ENCODE measurements at regions not wholly inside any gene's neighbourhood (a gene's known extent, or its start where the extent isn't known, plus 50 kb on each side); places are given as distances from the start of the nearest gene placed in this dataset.

GRCh38 chr5:2658447-2658846 is 93.0 kb downstream of the IRX2 start:
- DNase-seq (ENCODE audit: low read depth, low spot score), result no peak

GRCh38 chr5:2657151-2657550 is 94.3 kb downstream of the IRX2 start:
- DNase-seq (ENCODE audit: low read depth, low spot score), result no peak

GRCh38 chr5:2656206-2656605 is 95.3 kb downstream of the IRX2 start:
- no peak for DNase-seq (ENCODE audit: low read depth, low spot score)

GRCh38 chr5:2653991-2654390 is 97.5 kb downstream of the IRX2 start:
- DNase-seq (ENCODE audit: low read depth, low spot score), result no peak

GRCh38 chr5:2651116-2651515 is 100.4 kb downstream of the IRX2 start:
- no peak for DNase-seq (ENCODE audit: low read depth, low spot score)

GRCh38 chr5:2642684-2643345 is 108.7 kb downstream of the IRX2 start:
- DNase-seq (ENCODE audit: low read depth, low spot score), result no peak

- DNase-seq (ENCODE audit: low read depth, low spot score), result no peak
Measured at GRCh38 chr5:2640717-2641116, 110.8 kb downstream of the IRX2 start.

GRCh38 chr5:2639425-2639824 is 112.1 kb downstream of the IRX2 start:
- DNase-seq (ENCODE audit: low read depth, low spot score), result no peak

- no peak for DNase-seq (ENCODE audit: low read depth, low spot score)
Measured at GRCh38 chr5:2634399-2635176, 116.9 kb downstream of the IRX2 start.

- DNase-seq (ENCODE audit: low read depth, low spot score), result no peak
Measured at GRCh38 chr5:2633992-2634391, 117.5 kb downstream of the IRX2 start.

- DNase-seq (ENCODE audit: low read depth, low spot score), result no peak
Measured at GRCh38 chr5:2631758-2632157, 119.7 kb downstream of the IRX2 start.

GRCh38 chr5:2629045-2629444 is 122.4 kb downstream of the IRX2 start:
- no peak for DNase-seq (ENCODE audit: low read depth, low spot score)

- DNase-seq (ENCODE audit: low read depth, low spot score), result no peak
Measured at GRCh38 chr5:2627867-2628266, 123.6 kb downstream of the IRX2 start.

- DNase-seq (ENCODE audit: low read depth, low spot score), result no peak
Measured at GRCh38 chr5:2626572-2626971, 124.9 kb downstream of the IRX2 start.

GRCh38 chr5:2622866-2623265 is 128.6 kb downstream of the IRX2 start:
- DNase-seq (ENCODE audit: low read depth, low spot score), result no peak

- no peak for DNase-seq (ENCODE audit: low read depth, low spot score)
Measured at GRCh38 chr5:2621631-2622030, 129.8 kb downstream of the IRX2 start.

- DNase-seq (ENCODE audit: low read depth, low spot score), result no peak
Measured at GRCh38 chr5:2619216-2619615, 132.3 kb downstream of the IRX2 start.

- DNase-seq (ENCODE audit: low read depth, low spot score), result no peak
Measured at GRCh38 chr5:2617461-2617860, 134.0 kb downstream of the IRX2 start.

GRCh38 chr5:2615917-2616316 is 135.6 kb downstream of the IRX2 start:
- no peak for DNase-seq (ENCODE audit: low read depth, low spot score)

- DNase-seq (ENCODE audit: low read depth, low spot score), result no peak
Measured at GRCh38 chr5:2614571-2614970, 136.9 kb downstream of the IRX2 start.

- DNase-seq (ENCODE audit: low read depth, low spot score), result no peak
Measured at GRCh38 chr5:2611659-2612058, 139.8 kb downstream of the IRX2 start.

GRCh38 chr5:2610986-2611385 is 140.5 kb downstream of the IRX2 start:
- no peak for DNase-seq (ENCODE audit: low read depth, low spot score)

- no peak for DNase-seq (ENCODE audit: low read depth, low spot score)
Measured at GRCh38 chr5:2608391-2608790, 143.1 kb downstream of the IRX2 start.
